GM18861 (cell line): ENCODE measurements at regions not wholly inside any gene's neighbourhood (a gene's known extent, or its start where the extent isn't known, plus 50 kb on each side); places are given as distances from the start of the nearest gene placed in this dataset.
"Not testable (repeated sequence)": the region's sequence is repeated elsewhere in the genome, so short reads cannot be mapped to it uniquely, and the experiment has no call there.

Experiments
- ATAC-seq: cut with Tn5 transposase; IDR thresholded peaks from one replicate; pipeline ENCODE4 v1.9.1; 2021; ENCODE audit not compliant: unreplicated experiment

DNA sequence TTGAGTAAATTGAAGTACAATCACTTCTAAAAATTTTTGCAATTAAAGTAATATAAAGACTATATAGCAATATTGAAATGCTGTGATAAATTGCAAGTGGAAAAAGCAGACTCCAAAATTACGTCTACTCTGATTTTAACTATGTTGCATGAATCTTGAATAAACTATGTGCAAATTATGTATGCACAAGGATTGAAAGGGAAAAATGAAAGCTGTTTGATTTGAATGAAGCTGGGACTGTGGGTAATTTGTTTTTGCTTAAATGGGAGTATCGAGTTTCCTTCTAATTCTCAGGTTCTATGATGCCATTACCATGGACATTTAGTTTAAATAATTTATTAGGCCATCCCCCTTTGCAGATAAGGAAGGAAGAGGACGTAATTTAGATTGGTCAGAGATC lies 198.7 kb upstream of the MYLIP start:
- no peak for ATAC-seq

DNA sequence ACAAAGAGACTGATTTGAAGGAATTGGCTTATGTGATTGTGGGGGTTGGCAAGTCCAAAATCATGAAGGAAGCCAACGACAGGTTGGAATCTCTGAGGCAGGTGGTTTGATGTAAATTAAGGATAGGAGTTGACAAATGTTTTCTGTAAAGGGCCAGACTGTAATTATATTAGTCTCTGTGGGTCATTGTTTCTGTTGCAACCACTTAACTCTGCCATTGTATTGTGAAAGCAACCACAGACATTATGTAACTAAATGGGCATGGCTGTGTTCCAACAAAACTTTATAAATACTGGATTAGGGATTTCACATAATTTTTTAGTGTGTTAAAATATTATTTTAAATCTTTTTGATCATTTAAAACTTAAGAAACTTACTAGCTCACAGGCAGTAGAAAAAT lies 199.2 kb upstream of the MYLIP start:
- no peak for ATAC-seq

DNA sequence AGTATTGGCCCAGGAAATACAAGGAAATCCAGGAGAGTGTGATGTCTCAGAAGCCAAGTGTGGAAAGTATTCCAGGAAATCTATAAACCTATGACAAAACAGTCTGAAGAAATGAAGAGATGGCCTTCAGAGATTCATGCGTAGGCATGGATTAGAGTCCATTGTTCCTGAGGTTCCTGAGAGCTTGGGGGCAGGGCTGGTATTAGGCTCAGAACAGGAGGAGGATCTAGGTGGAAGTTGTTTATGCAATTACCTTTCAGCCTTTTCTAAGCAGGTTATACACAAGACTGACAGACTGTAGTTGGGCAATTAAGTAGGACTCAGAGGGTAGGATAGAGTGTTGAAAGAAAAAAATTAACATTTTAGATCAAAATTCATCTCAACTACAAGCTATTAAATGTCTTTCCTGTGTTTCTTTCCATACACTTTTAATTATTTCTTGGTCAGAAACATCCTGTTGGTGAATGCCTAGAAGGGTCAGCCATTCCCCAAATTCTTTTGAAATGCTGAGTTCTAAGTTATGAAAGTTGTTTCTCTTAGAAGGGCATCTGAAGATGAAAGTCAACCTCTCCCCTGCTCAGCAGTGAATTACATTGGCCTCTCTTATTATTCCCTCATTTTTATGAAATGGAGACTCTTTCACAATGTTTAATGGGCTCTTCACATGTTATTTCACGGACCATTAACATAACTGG lies 201.2 kb upstream of the MYLIP start:
- ATAC-seq: no peak

DNA sequence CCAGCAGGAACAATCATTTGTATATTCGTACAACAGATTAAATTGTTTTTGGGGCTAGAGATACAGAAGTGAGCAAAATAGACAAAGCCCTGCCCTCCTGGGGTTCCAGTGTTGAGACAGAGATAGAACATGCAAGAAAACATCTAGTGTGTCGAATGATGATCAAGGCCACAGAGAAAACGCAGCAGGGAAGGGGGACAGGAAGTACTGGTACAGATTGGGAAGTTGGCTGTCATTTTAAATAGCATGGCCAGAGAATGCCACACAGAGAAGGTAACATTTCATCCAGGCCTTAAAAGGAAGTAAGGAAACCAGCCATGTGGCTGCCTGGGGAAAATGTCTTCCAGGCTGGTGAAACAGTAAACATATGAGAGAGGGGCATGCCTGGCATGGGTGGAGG lies 202.6 kb upstream of the MYLIP start:
- no peak for ATAC-seq

DNA sequence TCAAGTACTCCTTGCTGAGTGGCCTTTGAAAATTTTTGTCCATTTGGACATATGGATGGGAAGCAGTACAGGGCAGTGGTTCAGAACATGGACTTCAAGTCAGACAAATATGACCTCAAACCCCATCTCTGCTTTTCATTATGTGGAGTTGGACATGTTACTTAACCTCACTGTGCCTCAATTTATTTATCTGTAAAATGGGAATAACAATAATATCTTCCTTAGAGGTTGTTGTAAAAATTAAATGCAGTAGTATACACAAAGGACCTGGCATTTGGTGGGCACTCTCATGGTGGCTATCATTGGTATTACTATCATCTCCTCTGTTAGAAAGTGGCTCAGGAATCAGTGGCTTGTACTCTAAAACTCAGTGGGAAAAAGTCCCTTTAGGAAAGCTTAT lies 204.0 kb upstream of the MYLIP start:
- ATAC-seq: no peak

DNA sequence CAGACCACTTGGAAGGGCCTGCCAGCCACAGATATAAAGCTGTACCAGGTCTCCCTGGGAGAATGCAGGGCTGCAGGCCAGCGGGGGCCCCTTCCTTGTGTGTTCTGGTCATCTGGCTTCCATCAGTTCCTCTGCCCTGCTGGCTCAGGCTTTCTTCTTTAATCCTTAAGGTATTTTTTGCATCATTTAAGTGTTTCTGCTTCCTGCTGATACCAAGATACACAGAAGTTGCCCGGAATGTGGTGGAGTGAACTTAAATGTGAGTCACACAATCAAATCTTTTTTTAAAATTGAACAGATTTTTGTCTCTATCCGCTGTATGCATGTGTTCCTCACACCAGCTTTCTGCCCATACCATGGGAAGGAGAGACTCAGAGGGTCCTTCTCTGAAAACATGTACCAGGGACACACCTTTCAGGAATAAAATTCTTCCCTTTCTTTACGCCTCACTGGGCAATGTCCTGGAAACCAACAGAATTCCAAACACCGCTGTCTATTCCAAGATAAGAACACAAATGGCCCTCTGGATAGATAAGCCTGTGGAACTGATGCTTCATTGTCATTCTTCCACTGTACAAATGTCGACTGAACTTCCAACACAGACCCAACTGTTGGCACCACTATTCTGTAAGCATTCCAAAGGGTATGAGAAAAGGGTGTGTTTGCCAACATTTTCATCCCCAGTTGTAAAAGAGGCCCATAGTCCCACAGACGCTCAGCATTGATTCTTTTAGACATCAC lies 206.2 kb upstream of the MYLIP start:
- no peak for ATAC-seq

DNA sequence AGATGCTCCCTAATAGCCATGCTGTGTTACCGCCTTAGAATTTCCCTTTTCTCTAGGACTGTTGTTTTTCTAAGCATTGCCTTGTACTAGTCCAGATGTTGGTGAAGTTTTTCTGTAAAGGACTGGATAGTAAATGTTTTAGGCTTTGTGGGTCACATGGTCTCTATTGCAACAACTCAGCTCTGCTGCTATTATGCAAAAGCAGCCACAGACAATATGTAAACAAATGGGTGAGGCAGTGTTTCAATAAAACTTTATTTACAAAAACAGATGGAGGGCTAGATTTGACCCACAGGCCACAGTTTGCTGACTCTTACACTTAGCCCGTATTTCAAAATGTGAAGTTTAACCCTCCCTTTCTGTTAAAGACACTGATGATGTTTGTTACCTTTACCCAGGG lies 207.6 kb upstream of the MYLIP start:
- ATAC-seq: no peak

DNA sequence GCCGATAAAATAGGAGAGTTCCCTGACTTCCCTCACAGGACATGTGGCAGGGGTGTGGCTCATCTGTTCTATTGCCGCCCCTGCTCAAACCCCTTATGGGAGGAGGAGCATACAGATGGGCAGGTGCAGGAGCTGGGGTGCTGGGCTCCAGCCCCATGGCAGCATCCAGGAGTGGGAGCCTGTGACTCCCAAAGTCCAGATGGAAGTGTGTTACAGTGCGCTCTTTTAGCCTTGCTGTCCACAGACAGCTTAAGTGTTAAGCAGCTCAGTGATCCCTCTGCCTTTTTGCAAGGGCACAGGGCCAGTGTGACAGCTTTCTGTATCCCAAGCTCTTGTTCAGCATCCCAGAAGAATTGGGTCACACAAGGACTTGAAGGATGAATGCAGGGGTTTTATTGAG lies 212.3 kb upstream of the MYLIP start:
- ATAC-seq: no peak

DNA sequence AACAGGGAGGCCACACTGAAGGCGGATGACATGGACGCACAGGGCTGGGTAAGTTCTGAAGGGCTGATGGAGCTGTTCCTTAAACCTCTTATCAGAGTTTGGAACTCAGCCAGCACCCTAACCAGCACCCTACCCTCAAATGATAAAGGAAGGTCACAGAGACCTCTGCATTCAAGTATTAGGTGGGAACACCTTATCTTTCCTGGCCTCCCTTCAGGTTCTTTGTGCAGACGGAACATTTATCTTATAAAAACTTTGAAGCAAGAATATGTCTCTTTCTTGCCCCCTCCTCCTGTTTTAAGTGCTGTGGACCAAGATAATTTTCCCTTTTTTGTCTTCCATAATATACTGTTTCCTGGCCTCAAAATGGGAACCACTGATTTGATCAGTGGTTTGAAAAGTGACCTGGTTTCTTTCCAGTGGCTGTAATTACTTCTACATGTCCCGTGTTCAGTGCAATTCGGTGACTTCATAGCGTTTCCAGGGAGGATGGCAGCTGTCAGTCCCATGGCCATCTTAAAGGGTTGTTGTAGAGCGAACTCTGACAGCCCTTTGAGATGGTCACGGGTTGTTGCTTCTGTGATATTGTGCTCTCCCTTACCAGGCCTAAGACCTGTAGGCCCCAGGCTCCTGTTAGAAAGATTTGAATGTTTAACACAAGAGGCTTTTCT lies 213.2 kb upstream of the MYLIP start:
- ATAC-seq: no peak

DNA sequence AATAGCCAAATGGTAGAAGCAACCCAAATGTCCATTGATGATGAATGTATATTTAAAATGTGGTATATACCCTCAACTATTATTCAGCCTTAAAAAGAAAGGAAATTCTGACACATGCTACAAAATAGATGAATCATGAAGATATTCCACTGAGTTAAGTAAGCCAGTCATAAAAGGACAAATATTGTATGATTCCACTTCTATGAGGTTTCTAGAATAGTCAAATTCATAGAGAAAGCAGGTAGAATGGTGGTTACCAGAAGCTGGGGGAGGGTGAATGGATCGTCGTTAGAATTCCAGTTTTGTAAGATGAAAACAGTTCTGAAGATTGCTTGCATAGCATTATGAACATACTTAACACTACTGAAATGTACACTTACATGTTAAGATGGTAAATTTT lies 214.3 kb upstream of the MYLIP start:
- no peak for ATAC-seq

DNA sequence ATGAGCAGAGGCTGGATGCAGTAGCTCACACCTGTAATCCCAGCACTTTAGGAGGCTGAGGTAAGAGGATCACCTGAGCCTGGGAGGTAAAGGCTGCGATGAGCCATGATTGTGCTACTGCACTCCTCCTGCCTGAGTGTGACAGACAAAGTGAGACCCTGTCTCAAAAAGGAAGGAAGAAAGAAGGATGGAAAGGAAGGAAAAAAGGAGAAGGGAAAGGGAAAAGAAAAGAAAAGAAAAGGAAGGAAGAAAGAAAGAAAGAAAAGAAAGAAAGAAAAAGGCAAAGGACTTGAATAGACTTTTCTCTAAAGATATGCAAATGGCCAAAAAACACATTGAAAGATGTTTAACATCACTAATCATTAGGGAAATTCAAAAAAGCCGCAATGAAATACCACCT lies 215.3 kb upstream of the MYLIP start:
- ATAC-seq: no peak

DNA sequence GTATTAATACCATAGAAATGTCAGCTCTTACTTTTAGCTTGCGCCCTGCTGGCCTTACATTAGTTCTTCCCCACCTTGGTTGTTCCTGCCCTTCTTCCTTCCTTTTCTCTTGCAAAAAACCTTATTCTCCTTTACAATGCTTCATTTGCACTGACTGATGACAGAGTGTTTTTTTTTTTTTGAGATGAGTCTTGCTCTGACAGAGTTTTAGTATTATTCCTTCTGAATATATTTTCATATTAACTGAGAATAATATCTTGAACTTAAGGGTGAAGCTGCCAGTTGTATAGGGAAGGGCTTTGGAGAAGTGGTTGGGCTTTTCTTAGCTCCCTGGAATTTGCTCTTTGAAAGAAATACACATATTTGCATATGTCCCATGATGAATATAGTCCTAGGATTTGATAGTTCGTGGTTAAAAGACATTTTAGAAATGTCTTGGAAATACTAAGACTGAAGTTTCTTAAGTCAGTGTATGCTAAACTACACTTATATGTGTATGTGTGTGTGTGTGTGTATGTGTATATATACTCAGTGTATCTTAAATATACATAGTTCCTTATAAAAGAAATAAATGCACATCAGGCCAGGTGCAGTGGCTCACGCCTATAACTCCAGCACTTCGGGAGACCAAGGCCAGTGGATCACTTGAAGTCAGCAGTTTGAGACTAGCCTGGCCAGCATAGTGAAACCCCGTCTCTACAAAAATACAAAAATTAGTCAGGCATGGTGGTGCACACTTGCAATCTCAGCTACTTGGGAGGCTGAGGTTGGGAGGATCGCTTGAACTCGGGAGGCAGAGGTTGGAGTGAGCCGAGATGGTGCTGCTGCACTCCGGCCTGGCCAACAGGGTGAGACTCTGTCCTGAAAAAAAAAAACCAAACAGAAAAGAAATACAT lies 216.1 kb upstream of the MYLIP start:
- no peak for ATAC-seq

DNA sequence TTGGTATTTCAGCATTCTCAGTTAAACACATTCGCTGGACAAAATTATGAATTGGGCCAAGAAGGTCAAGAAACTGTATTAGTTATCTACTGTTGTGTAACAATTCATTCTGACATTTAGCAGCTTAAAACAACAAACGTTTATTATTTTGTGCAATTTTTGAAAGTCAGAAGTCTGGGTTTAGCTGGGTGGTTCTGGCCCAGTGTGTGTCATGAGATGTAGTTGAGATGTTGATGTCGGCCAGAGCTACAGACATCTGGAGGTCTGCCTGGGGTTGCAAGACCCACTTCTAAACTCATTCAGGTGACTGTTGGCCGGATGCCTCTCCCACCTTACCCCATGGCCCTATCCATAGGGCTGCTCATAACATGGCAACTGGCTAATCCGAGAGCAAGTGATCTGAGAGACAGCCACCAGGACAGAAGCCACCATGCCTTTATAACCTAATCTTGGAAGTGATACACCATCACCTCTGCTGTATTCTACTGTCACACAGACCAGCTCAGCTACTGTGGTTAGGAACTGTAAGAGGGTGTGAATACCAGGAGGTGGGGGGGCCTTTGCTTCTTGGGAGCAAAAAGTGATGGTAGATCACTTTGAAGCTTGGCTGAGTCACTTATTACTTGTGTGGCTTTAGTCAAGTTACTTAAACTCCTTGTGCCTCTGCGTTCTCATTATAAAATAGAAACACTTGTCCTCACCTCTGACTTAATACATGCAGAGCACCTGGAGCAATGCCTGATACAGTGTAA lies 217.0 kb upstream of the MYLIP start:
- ATAC-seq: no peak

DNA sequence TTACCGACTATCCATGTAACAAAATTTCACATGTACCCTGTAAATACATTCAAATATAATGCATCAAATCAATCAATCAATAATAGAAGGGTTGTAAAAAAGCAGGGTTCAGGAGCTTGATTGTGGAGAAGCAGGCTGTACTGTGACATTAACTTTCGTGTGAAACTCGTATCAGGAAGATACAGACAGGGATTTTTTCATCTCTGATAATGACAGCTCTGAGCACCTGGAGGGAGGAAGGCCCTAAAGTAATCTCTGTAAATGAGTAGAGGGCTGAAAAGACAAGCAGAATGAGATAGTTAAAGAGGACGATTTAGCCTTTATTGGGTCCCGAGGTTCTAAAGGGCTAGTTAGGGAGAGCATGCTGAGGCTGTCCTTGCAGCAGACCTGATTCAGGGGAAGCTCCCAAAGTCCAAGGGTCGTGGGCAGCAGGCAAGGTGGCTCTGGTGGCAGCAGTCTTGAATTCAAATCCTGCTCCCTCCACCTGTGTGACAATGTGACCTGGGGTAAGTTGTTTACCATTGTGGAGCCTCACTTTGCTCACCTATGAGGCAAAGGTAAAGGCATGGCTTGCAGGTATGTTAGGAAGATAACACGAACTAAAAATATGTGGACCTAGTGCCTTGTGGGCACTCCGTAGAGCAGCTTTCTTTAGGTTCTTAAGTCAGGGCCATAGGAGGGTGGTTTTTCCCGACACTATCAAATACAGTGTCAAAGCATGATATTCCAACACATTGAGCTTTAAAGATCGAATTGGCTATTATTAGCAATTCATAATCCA lies 219.4 kb upstream of the MYLIP start:
- ATAC-seq: no peak

DNA sequence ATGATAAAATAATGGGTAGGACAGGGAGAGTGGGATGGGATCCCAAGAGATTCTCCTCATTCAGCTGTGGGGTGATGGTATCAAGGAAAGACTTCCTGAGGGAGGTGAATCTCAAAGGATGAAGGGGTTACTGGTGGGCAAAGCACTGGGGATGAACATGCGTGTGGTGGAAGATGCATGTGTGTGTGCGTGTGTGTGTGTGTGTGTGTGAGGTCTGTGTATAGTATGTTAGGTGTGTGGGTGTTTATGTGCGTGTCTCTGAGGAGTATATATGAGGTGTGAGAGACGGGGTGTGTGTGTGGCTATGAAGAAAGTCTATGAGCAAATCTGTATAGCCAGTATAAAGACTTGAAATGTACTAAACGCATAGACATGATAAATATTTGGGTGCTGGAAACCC lies 220.0 kb upstream of the MYLIP start:
- no peak for ATAC-seq

DNA sequence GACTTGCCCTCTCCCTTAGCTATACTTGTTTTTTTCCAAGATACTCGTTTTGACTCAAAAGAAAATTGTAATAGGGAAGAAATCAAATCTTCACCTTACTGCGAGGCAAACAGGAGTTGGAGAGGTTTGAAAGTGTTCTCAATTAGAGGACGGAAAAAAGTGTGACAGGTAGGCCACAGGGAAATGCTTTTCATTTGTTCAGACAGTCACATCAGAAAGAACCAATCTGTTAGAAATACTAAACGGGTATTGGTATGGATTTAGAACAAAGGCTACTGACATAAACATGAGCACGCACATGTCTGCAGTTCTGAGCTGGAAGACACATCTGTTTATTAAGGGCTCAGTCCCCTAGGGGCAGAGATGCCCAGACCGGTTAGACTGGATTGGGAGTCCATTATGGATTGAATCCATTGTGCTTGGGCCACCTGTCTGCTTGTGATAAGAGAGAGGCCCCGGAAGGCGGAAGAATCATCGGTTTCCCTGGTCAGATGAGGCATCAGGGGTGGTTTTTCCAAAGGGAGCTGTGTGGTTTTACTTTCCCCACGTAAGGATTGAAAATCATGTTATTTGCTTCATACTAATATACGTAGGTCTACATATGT lies 220.9 kb upstream of the MYLIP start:
- ATAC-seq: no peak

DNA sequence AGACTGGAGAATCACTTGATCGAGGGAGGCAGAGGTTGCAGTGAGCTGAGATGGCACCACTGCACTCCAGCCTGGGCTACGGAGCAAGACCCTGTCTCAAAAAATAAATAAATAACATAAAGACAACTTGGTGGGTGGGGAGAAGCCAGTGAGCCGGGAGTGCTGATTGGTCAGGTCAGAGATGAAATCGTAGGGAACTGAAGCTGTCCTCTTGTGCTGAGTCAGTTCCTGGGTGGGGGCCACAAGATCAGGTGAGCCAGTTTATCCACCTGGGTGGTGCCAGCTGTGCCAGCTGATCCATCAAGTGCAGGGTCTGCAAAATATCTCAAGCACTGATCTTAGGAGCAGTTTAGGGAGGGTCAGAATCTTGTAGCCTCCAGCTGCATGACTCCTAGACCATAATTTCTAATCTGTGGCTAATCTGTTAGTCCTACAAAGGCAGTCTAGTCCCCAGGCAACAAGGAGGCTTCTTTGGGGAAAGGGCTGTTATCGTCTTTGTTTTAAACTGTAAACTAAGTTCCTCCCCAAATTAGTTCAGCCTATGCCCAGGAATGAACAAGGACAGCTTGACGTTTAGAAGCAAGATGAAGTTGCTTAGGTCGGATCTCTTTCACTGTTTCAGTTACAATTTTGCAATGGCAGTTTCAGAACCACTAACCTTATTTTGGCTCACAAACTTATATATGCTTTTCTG lies 221.5 kb upstream of the MYLIP start:
- not testable (repeated sequence) for ATAC-seq

DNA sequence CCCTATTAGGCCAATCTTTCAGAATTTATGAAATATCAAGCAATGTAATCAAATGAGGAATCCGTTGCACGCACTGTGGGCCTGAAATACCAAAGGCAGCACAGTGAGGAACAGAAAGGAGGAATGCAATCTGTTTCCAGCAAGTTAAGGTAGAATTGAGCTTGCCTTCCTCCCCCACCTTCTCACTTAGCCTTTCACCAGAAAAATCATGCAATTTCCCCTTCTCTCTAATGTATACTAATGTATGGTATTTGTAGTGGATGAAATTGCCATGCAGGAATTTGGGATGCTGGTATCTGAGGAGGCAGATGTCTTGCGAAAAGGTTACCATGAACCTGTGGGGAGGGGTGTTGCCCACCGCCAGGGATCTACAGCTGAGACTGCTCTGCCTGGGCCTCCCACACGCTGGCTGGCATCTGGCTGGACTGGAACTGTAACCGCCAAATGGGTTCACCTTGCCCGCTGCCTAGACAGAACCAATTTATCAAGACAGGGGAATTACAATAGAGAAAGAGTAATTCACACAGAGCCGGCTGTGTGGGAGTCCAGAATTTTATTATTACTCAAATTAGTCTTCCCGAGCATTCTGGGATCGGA lies 222.4 kb upstream of the MYLIP start:
- ATAC-seq: no peak
